ENCODE measurements at regions not wholly inside any gene's neighbourhood (a gene's known extent, or its start where the extent isn't known, plus 50 kb on each side); places are given as distances from the start of the nearest gene placed in this dataset.

- TF ChIP-seq ZNF565 (CRISPR knock-in tag; conservative IDR thresholded peaks at IDR 0.05; ENCODE audit: low read depth) (no peak), SNAI2 (CRISPR knock-in tag; IDR thresholded peaks at IDR 0.05) (no peak), GLIS3 (CRISPR knock-in tag; IDR thresholded peaks at IDR 0.05) (no peak), ISL1 (CRISPR knock-in tag; IDR thresholded peaks at IDR 0.05) (no peak), ZC3H10 (CRISPR knock-in tag; IDR thresholded peaks at IDR 0.05) (no peak), ESRRG (CRISPR knock-in tag; IDR thresholded peaks at IDR 0.05) (no peak), TOX (CRISPR knock-in tag; IDR thresholded peaks at IDR 0.05; ENCODE audit: borderline replicate concordance) (no peak), BACH2 (CRISPR knock-in tag; IDR thresholded peaks at IDR 0.05; ENCODE audit: borderline replicate concordance) (no peak)
These were observed 241.6 kb upstream of the BTBD3 start for GRCh38 chr20:11675920-11676629.
